KOPT-K1 (cell line): ENCODE measurements at regions not wholly inside any gene's neighbourhood (a gene's known extent, or its start where the extent isn't known, plus 50 kb on each side); places are given as distances from the start of the nearest gene placed in this dataset.

Experiments
- H3K27ac ChIP-seq: fragments of 200-600 bp; sonication (generic); 2 replicates; pipeline ENCODE4 v1.5.1; 2016; ENCODE audit warnings: antibody characterized with exemption, mild to moderate bottlenecking, low read depth, low read length; ENCODE audit not compliant: poor library complexity, severe bottlenecking
- H3K36me3 ChIP-seq: fragments of 200-600 bp; sonication (generic); 2 replicates; pipeline ENCODE4 v1.5.1; 2017; ENCODE audit warnings: antibody characterized with exemption, mild to moderate bottlenecking, low read length, moderate library complexity; ENCODE audit not compliant: insufficient read depth
- H3K9me3 ChIP-seq: fragments of 200-600 bp; sonication (generic); 2 replicates; pipeline ENCODE4 v1.5.1; 2017; ENCODE audit warnings: antibody characterized with exemption, low read length, mild to moderate bottlenecking; ENCODE audit not compliant: insufficient read depth, poor library complexity, severe bottlenecking

DNA sequence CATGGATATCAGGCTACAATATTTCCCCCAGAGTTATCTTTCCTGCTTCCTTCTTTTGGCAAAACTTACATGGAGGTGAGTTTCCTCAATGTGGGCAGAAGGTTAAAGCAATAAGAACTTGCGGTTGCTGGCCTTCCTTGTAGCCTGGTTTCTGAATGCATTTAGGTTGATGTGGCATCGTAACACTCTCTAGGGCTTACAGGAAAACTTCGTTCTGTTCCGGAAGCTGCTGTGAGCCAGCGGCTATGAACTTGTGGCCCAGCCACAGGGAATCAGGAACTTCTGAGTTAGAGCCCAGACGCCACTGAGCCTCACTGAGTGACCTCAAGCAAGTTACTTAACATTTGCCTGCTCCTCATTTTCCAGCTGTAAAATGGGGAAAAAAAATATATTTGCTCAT is 623.4 kb upstream of the ADAMTS5 start:
- Histone ChIP-seq H3K27ac (no peak overlapping the region), H3K9me3 (no peaks in the 10 kb centered on the region)

DNA sequence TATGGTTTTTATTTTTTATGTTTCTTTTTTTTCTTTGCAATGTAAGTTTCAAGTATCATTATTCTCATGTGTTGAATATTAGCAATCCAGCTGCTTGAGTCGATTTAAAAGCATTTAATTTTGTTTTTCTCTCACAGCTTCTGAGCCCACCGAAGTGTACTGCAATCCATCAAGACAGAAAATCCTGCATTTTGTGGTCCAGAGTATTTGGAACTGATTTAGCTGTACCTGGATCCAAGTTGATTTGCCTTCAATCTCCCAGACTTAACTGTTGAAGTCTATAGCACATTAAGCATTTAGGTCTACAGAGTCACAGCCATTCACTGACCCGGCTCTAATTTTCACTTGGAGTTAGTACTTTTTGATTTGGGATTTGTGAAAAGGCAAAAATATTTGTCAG is 622.9 kb upstream of the ADAMTS5 start:
- no peaks in the 10 kb centered on the region for H3K36me3 ChIP-seq
- no peaks in the 10 kb centered on the region for H3K9me3 ChIP-seq
- H3K27ac ChIP-seq = no peak overlapping the region

More for the DNA sequence above, 623.4 kb upstream of the ADAMTS5 start:
- no peaks in the 10 kb centered on the region for H3K36me3 ChIP-seq

DNA sequence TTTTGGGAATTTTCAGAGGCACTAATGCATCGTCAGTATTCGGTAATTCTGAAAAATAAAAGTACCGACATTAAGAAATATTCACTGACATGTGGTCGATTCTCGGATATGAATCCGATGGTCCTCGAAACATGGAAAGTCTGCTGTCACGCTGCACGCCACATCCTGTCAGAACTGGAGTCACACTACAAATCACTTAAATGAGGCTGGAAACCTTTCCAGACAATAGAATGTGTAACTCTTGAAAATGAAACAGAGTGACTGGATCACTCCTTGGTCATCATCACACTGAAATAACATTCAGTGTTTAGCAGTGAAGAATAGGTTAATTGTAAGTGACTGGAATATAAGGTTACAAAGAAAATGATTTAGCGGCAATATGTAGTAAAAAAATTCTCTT is 620.1 kb upstream of the ADAMTS5 start:
- no peaks in the 10 kb centered on the region for H3K36me3 ChIP-seq
- H3K27ac ChIP-seq = no peak overlapping the region
- no peaks in the 10 kb centered on the region for H3K9me3 ChIP-seq

DNA sequence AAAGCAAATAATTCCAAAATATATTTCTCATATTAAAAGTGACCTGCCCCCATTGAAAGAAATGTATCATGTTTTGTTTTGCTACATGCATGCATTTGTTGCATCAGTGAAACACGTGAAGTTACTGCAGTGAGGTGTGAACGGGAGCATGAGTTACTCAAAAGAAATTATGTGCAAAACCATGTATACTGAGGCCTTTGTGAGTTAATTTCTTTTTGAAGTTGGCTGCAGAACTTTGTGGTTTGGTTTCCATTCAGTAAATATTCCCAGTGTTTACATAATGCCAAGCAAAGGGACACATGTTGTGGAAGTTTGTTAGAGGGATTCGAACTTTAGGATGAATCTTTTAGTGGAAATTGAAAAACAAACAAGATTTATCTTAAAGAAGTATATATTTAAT is 619.4 kb upstream of the ADAMTS5 start:
- Histone ChIP-seq H3K27ac (no peak overlapping the region), H3K9me3 (no peaks in the 10 kb centered on the region), H3K36me3 (no peaks in the 10 kb centered on the region)

DNA sequence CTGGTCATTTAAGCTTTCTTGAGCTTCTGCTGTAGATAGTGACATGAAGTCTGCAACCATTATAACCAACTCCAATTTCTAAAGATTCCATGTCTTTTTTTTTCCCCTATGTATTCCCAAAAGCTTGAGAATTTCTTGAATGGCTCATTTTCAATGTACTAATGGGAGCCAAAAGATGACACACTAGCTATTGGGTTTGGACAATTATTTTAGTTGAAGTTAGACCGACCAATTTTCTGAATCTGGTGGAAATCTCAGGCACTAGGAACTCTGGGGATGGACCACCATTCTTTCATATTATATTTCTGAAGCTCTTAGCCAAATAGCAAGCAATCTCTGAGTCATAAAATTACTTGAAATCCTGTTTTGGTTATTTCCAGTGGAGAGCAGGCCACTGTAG is 617.4 kb upstream of the ADAMTS5 start:
- Histone ChIP-seq H3K36me3 (no peaks in the 10 kb centered on the region), H3K9me3 (no peaks in the 10 kb centered on the region), H3K27ac (no peak overlapping the region)

DNA sequence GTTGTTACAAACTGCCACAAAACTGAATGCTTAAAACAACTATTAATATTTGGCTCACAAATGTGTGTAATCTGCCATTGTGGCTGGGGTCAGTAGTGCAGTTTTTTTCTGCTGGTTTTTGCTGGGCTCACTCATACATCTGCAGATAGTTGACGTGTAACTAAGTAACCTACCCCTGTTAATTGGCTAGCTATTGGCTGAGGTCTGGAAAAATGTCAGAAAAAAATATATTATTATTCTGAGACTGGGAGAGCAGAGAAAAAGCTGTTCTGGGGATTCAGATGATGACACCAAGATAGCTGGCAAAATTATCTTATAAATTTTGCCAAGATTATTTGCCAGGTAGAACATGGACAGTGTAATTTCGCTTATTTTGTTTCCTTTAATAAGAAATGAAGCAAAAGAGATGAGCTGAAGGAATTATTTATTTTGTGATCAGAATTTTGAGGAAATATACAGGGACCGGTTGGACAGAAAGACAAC is 616.1 kb upstream of the ADAMTS5 start:
- Histone ChIP-seq H3K9me3 (no peaks in the 10 kb centered on the region), H3K27ac (no peak overlapping the region), H3K36me3 (no peaks in the 10 kb centered on the region)

DNA sequence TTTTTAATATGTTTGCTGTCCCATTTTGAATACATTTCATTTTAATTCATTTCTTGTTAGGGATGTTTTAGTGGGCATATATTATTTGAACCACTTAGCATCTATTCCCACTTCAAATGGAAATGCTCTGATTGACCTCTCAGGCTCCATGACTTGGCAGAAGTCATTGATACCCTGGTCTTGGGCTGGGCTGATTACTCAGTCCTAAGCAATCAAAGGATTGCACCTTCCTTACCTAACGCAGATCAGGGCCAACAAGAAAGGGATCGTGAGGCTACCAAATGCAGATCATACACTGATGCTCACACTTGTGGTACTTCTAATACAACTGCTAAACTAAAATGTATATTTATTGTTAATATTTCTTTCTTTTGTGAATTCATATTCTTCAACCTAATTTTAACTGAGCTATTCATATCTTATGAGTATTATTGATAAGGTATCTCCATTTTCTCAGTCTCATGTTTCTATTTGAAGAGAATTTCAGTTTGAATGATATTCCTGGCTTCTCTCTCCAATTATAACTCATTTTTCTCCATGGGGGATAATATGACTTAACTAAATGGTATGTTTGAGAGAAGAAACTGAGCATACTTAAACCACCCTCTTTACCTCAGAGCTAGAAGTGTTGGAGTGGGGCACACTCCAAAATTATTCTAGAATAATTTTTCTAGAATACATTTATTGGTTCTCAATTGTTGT is 615.5 kb upstream of the ADAMTS5 start:
- Histone ChIP-seq H3K9me3 (no peaks in the 10 kb centered on the region), H3K27ac (no peak overlapping the region), H3K36me3 (no peaks in the 10 kb centered on the region)

DNA sequence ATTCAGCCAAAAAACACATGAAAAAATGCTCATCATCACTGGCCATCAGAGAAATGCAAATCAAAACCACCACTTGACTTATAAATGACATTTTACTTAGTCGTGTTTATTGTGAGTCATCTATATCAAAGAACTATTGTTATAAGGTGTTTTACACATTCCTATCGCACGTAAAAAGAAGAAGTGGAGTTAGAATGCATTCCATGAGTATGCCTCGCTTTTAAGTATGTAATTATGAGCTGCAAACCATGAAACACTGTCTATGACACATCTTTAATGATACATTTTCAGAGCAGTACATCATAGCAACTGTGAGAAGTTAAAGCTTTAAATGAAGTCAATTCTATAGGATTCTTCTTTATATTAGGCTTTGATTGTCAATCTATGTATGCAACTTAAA is 614.3 kb upstream of the ADAMTS5 start:
- Histone ChIP-seq H3K36me3 (no peaks in the 10 kb centered on the region), H3K27ac (no peak overlapping the region), H3K9me3 (no peaks in the 10 kb centered on the region)

DNA sequence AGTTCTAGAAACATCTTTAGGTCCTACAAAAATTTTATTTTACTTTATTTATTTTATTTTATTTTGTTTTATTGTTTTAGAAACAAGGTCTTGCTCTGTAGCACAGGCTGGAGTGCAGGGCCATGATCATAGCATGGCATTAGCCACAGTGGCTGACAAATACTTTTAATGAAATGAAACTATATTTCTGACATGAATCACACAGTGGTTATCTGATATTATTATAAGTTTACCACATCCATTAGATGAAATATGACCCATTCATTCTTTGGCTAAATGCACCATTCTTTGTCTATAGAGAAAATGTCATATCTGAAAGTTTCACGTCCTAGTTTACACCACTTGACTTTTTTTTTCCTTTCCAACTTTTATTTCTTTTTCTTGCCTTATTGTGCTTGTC is 613.4 kb upstream of the ADAMTS5 start:
- Histone ChIP-seq H3K9me3 (no peaks in the 10 kb centered on the region), H3K27ac (no peak overlapping the region), H3K36me3 (no peaks in the 10 kb centered on the region)

DNA sequence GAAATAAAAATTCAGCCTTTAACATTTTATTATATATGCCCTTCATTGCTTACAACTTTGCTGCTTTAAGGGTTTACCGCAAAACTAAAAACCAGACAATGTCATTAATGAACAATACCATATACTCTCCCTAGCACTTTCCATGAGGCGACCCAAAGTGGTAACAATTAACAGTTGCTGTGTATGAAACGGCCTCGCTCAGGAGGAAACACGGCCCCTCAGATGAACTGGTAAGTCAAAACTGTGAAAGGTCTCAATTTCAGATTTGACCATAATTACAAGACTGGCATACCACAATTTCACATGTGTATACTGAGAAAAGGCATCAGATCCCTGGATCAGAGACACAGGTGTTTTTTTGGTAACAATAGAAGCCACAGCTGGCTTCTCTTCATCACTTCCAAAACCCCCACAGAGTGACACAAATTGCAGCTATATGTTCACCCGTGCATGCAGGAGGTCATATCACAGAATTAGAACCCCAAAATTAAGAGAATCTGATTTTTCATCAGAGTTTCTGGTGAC is 611.9 kb upstream of the ADAMTS5 start:
- Histone ChIP-seq H3K27ac (no peak overlapping the region), H3K9me3 (no peaks in the 10 kb centered on the region), H3K36me3 (no peaks in the 10 kb centered on the region)

DNA sequence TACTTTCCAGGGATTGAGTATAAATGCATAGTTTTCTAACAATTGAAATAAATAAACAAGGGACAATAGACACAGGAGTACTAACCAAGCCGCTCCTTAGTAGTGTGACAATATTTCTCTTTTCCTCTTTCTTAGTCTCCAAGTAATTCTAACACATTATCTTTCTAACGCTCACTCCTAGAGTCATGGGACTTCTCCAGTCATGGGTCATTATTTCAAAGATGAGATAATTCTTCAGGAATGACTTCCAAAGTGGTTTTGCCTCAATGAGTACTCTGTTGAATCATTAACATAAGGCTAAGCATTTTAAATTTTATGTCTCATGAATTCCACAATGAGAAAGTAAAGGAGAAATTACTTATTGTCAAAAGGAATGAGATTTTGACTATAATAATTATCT is 605.8 kb upstream of the ADAMTS5 start:
- no peaks in the 10 kb centered on the region for H3K36me3 ChIP-seq
- H3K27ac ChIP-seq = no peak overlapping the region
- no peaks in the 10 kb centered on the region for H3K9me3 ChIP-seq

DNA sequence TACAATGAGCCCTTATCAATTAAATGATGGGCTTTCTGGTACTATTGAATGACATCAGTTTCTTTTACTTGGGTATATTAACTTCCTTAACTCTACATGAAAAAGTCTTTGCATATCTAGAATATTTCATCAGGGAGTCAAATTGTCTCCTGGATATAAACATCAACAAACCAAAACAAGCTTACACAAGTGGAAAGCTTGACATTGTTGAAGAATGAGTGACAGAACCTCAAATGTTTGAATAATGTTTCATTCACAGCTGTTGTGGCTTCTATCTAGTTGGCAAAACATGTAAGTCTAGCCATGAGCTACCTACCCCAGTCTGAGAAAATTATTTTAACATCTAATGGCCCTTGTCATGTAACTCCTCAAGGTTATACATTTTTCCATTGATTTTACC is 604.8 kb upstream of the ADAMTS5 start:
- Histone ChIP-seq H3K27ac (no peak overlapping the region), H3K9me3 (no peaks in the 10 kb centered on the region), H3K36me3 (no peaks in the 10 kb centered on the region)

DNA sequence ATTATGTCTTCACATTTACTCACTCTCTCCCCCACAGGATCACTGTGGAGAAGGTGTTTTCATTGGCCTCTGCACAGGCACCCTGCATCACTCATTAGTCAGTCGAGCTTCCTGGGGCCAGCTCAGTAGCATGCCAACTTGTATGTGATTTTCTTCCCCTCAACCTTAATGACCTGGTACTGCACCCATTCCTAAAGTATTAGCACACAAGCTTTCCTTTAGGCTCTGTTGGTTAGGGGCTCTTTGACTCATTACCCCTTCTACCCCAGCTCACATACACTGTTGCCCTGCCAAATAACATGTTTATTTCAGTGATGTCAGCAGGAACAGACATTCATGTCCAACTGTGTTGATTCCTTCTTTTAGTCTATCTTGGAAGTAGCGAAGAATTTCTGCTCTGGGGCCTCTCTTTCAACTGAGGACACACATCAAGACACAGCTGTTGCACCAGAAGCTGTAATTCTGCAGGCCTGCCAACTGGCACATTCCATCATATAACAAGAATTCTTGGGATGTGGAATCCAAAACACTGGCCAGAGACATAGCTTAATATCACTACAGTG is 603.5 kb upstream of the ADAMTS5 start:
- Histone ChIP-seq H3K9me3 (no peaks in the 10 kb centered on the region), H3K36me3 (no peaks in the 10 kb centered on the region), H3K27ac (no peak overlapping the region)

DNA sequence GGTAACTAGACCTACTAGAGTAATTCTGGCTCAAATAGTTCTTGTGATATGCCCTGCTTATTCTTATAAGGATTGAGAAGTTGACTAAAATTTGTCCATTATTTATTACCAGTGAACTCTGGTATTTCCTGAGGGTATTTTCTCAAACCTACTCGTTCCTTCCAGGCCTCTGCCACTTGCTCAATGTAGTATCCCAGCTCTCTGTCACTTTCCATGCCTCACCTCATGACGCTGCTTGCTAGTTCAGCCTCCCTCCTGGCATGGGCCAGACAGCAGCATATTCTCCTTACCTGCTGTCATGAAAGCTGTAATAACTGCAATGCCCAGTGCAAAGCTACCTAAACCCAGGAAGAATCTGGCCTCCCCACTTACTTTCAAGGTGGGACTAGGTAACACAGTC is 602.9 kb upstream of the ADAMTS5 start:
- Histone ChIP-seq H3K27ac (no peak overlapping the region), H3K9me3 (no peaks in the 10 kb centered on the region), H3K36me3 (no peaks in the 10 kb centered on the region)

DNA sequence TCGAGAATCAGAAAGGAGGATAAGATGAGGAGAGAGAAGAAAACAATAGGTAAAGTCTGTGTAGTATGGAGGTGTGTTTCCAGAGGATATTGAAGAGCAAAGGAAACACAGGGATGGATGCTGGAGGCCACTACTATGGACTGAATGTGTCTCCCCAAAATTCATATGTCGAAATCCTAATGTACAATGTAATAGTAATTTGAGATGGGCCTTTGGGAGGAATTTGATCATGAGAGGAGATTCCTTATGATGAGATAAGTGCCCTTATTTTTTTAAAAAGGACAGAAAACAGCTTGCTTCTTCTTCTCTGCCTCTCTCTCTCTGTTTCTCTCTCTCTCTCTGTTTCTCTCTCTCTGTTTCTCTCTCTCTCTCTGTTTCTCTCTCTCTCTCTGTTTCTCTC is 602.2 kb upstream of the ADAMTS5 start:
- Histone ChIP-seq H3K27ac (no peak overlapping the region), H3K9me3 (no peaks in the 10 kb centered on the region), H3K36me3 (no peaks in the 10 kb centered on the region)

DNA sequence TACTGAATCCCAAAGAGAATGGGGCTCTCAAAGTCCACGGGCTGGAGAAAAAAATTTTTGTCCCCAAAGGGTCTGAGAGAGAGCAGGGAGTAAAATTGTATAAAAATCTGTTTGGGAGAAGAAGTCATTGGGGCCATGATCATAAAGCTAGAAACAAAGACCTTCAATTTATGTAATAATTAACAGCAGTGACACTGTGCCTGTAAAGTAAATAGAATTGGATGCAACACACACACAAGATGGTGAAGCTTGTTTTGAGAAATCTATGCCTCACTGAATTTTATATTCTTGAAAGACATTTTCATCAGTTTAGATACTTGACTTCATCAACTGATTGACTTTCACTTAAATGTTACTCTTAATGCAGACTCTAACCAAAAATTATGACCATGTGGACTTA is 600.5 kb upstream of the ADAMTS5 start:
- Histone ChIP-seq H3K9me3 (no peaks in the 10 kb centered on the region), H3K27ac (no peak overlapping the region), H3K36me3 (no peaks in the 10 kb centered on the region)
